ENCODE measurements at regions not wholly inside any gene's neighbourhood (a gene's known extent, or its start where the extent isn't known, plus 50 kb on each side); places are given as distances from the start of the nearest gene placed in this dataset.
"Not testable (repeated sequence)": the region's sequence is repeated elsewhere in the genome, so short reads cannot be mapped to it uniquely, and the experiment has no call there.

DNA sequence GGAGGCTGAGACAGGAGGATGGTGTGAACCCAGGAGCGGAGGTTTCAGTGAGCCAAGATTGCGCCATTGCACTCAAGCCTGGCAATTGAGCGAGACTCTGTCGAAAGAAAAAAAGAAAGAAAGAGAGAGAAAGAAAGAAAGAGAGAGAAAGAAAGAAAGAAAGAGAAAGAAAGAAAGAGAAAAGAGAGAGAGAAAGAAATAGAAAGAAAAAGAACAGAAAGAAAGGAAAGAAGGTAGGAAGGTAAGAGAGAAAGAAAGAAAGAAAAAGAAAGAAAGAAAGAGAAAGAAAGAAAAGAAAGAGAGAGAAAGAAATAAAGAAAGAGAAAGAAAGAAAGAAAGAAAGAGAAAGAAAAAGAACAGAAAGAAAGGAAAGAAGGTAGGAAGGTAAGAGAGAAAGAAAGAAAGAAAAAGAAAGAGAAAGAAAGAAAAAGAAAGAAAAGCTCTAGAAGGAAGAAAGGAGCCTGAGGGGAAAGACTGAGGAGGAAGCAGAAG is 54.1 kb downstream of the FHIP2A start:
- TF ChIP-seq SUZ12 (IDR thresholded peaks at IDR 0.05); FOXA1 (IDR thresholded peaks at IDR 0.05); BHLHE40 (IDR thresholded peaks at IDR 0.05; ENCODE audit: borderline replicate concordance); HDGF (IDR thresholded peaks at IDR 0.05; ENCODE audit: borderline replicate concordance): not testable (repeated sequence)

Data from HEK293T (cell line).